ENCODE measurements at regions not wholly inside any gene's neighbourhood (a gene's known extent, or its start where the extent isn't known, plus 50 kb on each side); places are given as distances from the start of the nearest gene placed in this dataset.
A peak's percentile ranks its signal among the peaks of the same experiment; 100 is the strongest.

- Histone ChIP-seq H3K36me3 (no peaks in the 10 kb centered on the region), H3K9me3 (no peaks in the 10 kb centered on the region), H3K27me3 (no peaks in the 10 kb centered on the region), H3K4me1 (peaks cover 0 to 4% (median 0%) of the 10 kb centered on the region in 4 donors), H3K4me3 (no peak overlapping the region), H3K27ac (peak overlapping the region; percentile 63 to 70 (median 64))
- TF ChIP-seq EP300 (IDR thresholded peaks at IDR 0.05) (no peak), CTCF (IDR thresholded peaks at IDR 0.05) (peak in 2 of 6 experiments; percentile 15 to 24)
- WGBS, 2 donors = 54 to 55% methylated on average over 23 of the region's 23 CpGs
- ATAC-seq (ENCODE audit: low FRiP score in 2 of 2) (peak; percentile 71 to 88), DNase-seq (peak; percentile 46 to 81)
Observed at GRCh38 chr20:22490287-22491193, 93.8 kb downstream of the FOXA2 start.

GRCh38 chr20:22489626-22490286 lies 94.6 kb downstream of the FOXA2 start:
- DNase-seq (no peak), ATAC-seq (ENCODE audit: low FRiP score in 2 of 2) (peak; percentile 19 to 62)
- Histone ChIP-seq H3K9me3 (no peaks in the 10 kb centered on the region), H3K27me3 (no peaks in the 10 kb centered on the region), H3K36me3 (no peaks in the 10 kb centered on the region), H3K4me1 (peaks cover 0 to 4% (median 0%) of the 10 kb centered on the region in 4 donors), H3K27ac (peak overlapping the region; percentile 63 to 70 (median 64)), H3K4me3 (no peak overlapping the region)
- TF ChIP-seq POLR2A (IDR thresholded peaks at IDR 0.05) = no peak
- no peak for TF ChIP-seq POLR2AphosphoS5 (IDR thresholded peaks at IDR 0.05)
- TF ChIP-seq CTCF (IDR thresholded peaks at IDR 0.05) = no peak
- TF ChIP-seq EP300 (IDR thresholded peaks at IDR 0.05) = no peak
- WGBS, 2 donors = 50 to 59% methylated on average over 11 of the region's 11 CpGs

- no peak for TF ChIP-seq POLR2A (IDR thresholded peaks at IDR 0.05)
- no peak for TF ChIP-seq EP300 (IDR thresholded peaks at IDR 0.05)
- no peak for TF ChIP-seq CTCF (IDR thresholded peaks at IDR 0.05)
- no peak for TF ChIP-seq POLR2AphosphoS5 (IDR thresholded peaks at IDR 0.05)
- WGBS, 2 donors = 58 to 68% methylated on average over 4 of the region's 4 CpGs
- H3K27me3 ChIP-seq = no peaks in the 10 kb centered on the region
- no peak overlapping the region for H3K27ac ChIP-seq
- DNase-seq (no peak), ATAC-seq (ENCODE audit: low FRiP score in 2 of 2) (no peak)
- no peak overlapping the region for H3K4me3 ChIP-seq
- H3K36me3 ChIP-seq = no peaks in the 10 kb centered on the region
- peaks cover 0 to 3% (median 0%) of the 10 kb centered on the region in 4 donors for H3K9me3 ChIP-seq
- no peaks in the 10 kb centered on the region for H3K4me1 ChIP-seq
Observed at GRCh38 chr20:22480336-22480735, 104.0 kb downstream of the FOXA2 start.

GRCh38 chr20:22475662-22476061 lies 108.7 kb downstream of the FOXA2 start:
- TF ChIP-seq POLR2AphosphoS5 (IDR thresholded peaks at IDR 0.05) (no peak), POLR2A (IDR thresholded peaks at IDR 0.05) (no peak), EP300 (IDR thresholded peaks at IDR 0.05) (no peak), CTCF (IDR thresholded peaks at IDR 0.05) (no peak)
- Histone ChIP-seq H3K4me1 (no peaks in the 10 kb centered on the region), H3K27me3 (no peaks in the 10 kb centered on the region), H3K27ac (no peak overlapping the region), H3K36me3 (no peaks in the 10 kb centered on the region), H3K4me3 (no peak overlapping the region), H3K9me3 (peaks cover 0 to 3% (median 0%) of the 10 kb centered on the region in 4 donors)
- DNase-seq = no peak
- no peak for ATAC-seq (ENCODE audit: low FRiP score in 2 of 2)
- WGBS, 2 donors = 79 to 83% methylated on average over 1 of the region's 1 CpG

Data from upper lobe of left lung (tissue), 6 donors.